ENCODE measurements at regions not wholly inside any gene's neighbourhood (a gene's known extent, or its start where the extent isn't known, plus 50 kb on each side); places are given as distances from the start of the nearest gene placed in this dataset.

- H3K27me3 ChIP-seq (ENCODE audit: control insufficient read depth, insufficient read depth, low read length), result no peaks in the 10 kb centered on the region
- DNase-seq (ENCODE audit: low read depth), result no peak
- TF ChIP-seq CTCF (IDR thresholded peaks at IDR 0.05; ENCODE audit: insufficient read depth, low read length, poor library complexity, severe bottlenecking), result no peak
- no peaks in the 10 kb centered on the region for H3K36me3 ChIP-seq (ENCODE audit: control insufficient read depth, insufficient read depth, low read length)
- H3K4me3 ChIP-seq (ENCODE audit: low read depth, low read length), result no peak overlapping the region
Measured at GRCh38 chr2:221845021-221845365, 272.9 kb upstream of the EPHA4 start.

- H3K36me3 ChIP-seq (ENCODE audit: control insufficient read depth, insufficient read depth, low read length), result no peaks in the 10 kb centered on the region
- H3K27me3 ChIP-seq (ENCODE audit: control insufficient read depth, insufficient read depth, low read length), result no peaks in the 10 kb centered on the region
- H3K4me3 ChIP-seq (ENCODE audit: low read depth, low read length), result no peak overlapping the region
- no peak for TF ChIP-seq CTCF (IDR thresholded peaks at IDR 0.05; ENCODE audit: insufficient read depth, low read length, poor library complexity, severe bottlenecking)
- DNase-seq (ENCODE audit: low read depth), result no peak
Measured at GRCh38 chr2:221844212-221845020, 272.3 kb upstream of the EPHA4 start.

- DNase-seq (ENCODE audit: low read depth), result no peak
- no peak overlapping the region for H3K4me3 ChIP-seq (ENCODE audit: low read depth, low read length)
- no peaks in the 10 kb centered on the region for H3K27me3 ChIP-seq (ENCODE audit: control insufficient read depth, insufficient read depth, low read length)
- no peak for TF ChIP-seq CTCF (IDR thresholded peaks at IDR 0.05; ENCODE audit: insufficient read depth, low read length, poor library complexity, severe bottlenecking)
- H3K36me3 ChIP-seq (ENCODE audit: control insufficient read depth, insufficient read depth, low read length), result no peaks in the 10 kb centered on the region
Measured at GRCh38 chr2:221836095-221836494, 264.0 kb upstream of the EPHA4 start.

GRCh38 chr2:221833966-221834365 lies 261.9 kb upstream of the EPHA4 start:
- Histone ChIP-seq H3K36me3 (ENCODE audit: control insufficient read depth, insufficient read depth, low read length) (no peaks in the 10 kb centered on the region), H3K4me3 (ENCODE audit: low read depth, low read length) (no peak overlapping the region), H3K27me3 (ENCODE audit: control insufficient read depth, insufficient read depth, low read length) (no peaks in the 10 kb centered on the region)
- DNase-seq (ENCODE audit: low read depth), result no peak
- TF ChIP-seq CTCF (IDR thresholded peaks at IDR 0.05; ENCODE audit: insufficient read depth, low read length, poor library complexity, severe bottlenecking), result no peak

- no peak for TF ChIP-seq CTCF (IDR thresholded peaks at IDR 0.05; ENCODE audit: insufficient read depth, low read length, poor library complexity, severe bottlenecking)
- DNase-seq (ENCODE audit: low read depth), result no peak
- Histone ChIP-seq H3K36me3 (ENCODE audit: control insufficient read depth, insufficient read depth, low read length) (no peaks in the 10 kb centered on the region), H3K4me3 (ENCODE audit: low read depth, low read length) (no peak overlapping the region), H3K27me3 (ENCODE audit: control insufficient read depth, insufficient read depth, low read length) (no peaks in the 10 kb centered on the region)
Measured at GRCh38 chr2:221831051-221831450, 258.9 kb upstream of the EPHA4 start.

- Histone ChIP-seq H3K4me3 (ENCODE audit: low read depth, low read length) (no peak overlapping the region), H3K36me3 (ENCODE audit: control insufficient read depth, insufficient read depth, low read length) (no peaks in the 10 kb centered on the region), H3K27me3 (ENCODE audit: control insufficient read depth, insufficient read depth, low read length) (no peaks in the 10 kb centered on the region)
- TF ChIP-seq CTCF (IDR thresholded peaks at IDR 0.05; ENCODE audit: insufficient read depth, low read length, poor library complexity, severe bottlenecking), result no peak
- no peak for DNase-seq (ENCODE audit: low read depth)
Measured at GRCh38 chr2:221822416-221822815, 250.3 kb upstream of the EPHA4 start.

Measured in kidney epithelial cell (primary cell).